ENCODE measurements at regions not wholly inside any gene's neighbourhood (a gene's known extent, or its start where the extent isn't known, plus 50 kb on each side); places are given as distances from the start of the nearest gene placed in this dataset.

- intact Hi-C loops (cut with DNase I) = no loop called here
- no peak for TF ChIP-seq CTCF (IDR thresholded peaks at IDR 0.05)
- no peaks in the 10 kb centered on the region for H3K27me3 ChIP-seq (ENCODE audit: insufficient read depth in 3 of 3, low read length in 2 of 3)
- no peak for ATAC-seq
- H3K9me3 ChIP-seq = no peaks in the 10 kb centered on the region
- no peaks in the 10 kb centered on the region for H3K4me1 ChIP-seq
- H3K27ac ChIP-seq = no peak overlapping the region
- no peaks in the 10 kb centered on the region for H3K36me3 ChIP-seq (ENCODE audit: insufficient read depth in 1 of 2, low read depth in 1 of 2)
- DNase-seq = no peak
- H3K4me3 ChIP-seq = no peak overlapping the region
Measured at GRCh38 chr2:182589121-182589520, 126.9 kb upstream of the DNAJC10 start.

- H3K36me3 ChIP-seq (ENCODE audit: insufficient read depth in 1 of 2, low read depth in 1 of 2) = no peaks in the 10 kb centered on the region
- WGBS, 3 donors = 19 to 36% (median 29%) methylated on average over 1 of the region's 1 CpG
- no peak for TF ChIP-seq CTCF (IDR thresholded peaks at IDR 0.05)
- H3K4me1 ChIP-seq = no peaks in the 10 kb centered on the region
- ATAC-seq (no peak), DNase-seq (no peak)
- H3K9me3 ChIP-seq = no peaks in the 10 kb centered on the region
- intact Hi-C loops (cut with DNase I) = no loop called here
- H3K4me3 ChIP-seq = no peak overlapping the region
- no peak overlapping the region for H3K27ac ChIP-seq
- no peaks in the 10 kb centered on the region for H3K27me3 ChIP-seq (ENCODE audit: insufficient read depth in 3 of 3, low read length in 2 of 3)
Measured at GRCh38 chr2:182591774-182592173, 124.3 kb upstream of the DNAJC10 start.

GRCh38 chr2:182592691-182593393 lies 123.2 kb upstream of the DNAJC10 start:
- Histone ChIP-seq H3K4me1 (no peaks in the 10 kb centered on the region), H3K9me3 (no peaks in the 10 kb centered on the region), H3K27ac (no peak overlapping the region), H3K36me3 (ENCODE audit: insufficient read depth in 1 of 2, low read depth in 1 of 2) (no peaks in the 10 kb centered on the region), H3K4me3 (no peak overlapping the region), H3K27me3 (ENCODE audit: insufficient read depth in 3 of 3, low read length in 2 of 3) (no peaks in the 10 kb centered on the region)
- TF ChIP-seq CTCF (IDR thresholded peaks at IDR 0.05) = no peak
- 76 to 85% (median 81%) methylated on average over 4 of the region's 4 CpGs for WGBS, 3 donors
- ATAC-seq (no peak), DNase-seq (no peak)
- intact Hi-C loops (cut with DNase I) = no loop called here

- H3K4me3 ChIP-seq = no peak overlapping the region
- no peaks in the 10 kb centered on the region for H3K4me1 ChIP-seq
- intact Hi-C loops (cut with DNase I) = no loop called here
- H3K27ac ChIP-seq = no peak overlapping the region
- H3K27me3 ChIP-seq (ENCODE audit: insufficient read depth in 3 of 3, low read length in 2 of 3) = no peaks in the 10 kb centered on the region
- H3K36me3 ChIP-seq (ENCODE audit: insufficient read depth in 1 of 2, low read depth in 1 of 2) = no peaks in the 10 kb centered on the region
- ATAC-seq (no peak), DNase-seq (no peak)
- H3K9me3 ChIP-seq = no peaks in the 10 kb centered on the region
- TF ChIP-seq CTCF (IDR thresholded peaks at IDR 0.05) = no peak
- WGBS, 3 donors = 44 to 56% (median 54%) methylated on average over 3 of the region's 3 CpGs
Measured at GRCh38 chr2:182593394-182593975, 122.6 kb upstream of the DNAJC10 start.

GRCh38 chr2:182594286-182594685 lies 121.8 kb upstream of the DNAJC10 start:
- no peak for DNase-seq
- H3K36me3 ChIP-seq (ENCODE audit: insufficient read depth in 1 of 2, low read depth in 1 of 2) = no peaks in the 10 kb centered on the region
- TF ChIP-seq CTCF (IDR thresholded peaks at IDR 0.05) = no peak
- H3K4me3 ChIP-seq = no peak overlapping the region
- WGBS, 3 donors = 95 to 98% (median 97%) methylated on average over 1 of the region's 1 CpG
- intact Hi-C loops (cut with DNase I) = no loop called here
- H3K4me1 ChIP-seq = no peaks in the 10 kb centered on the region
- H3K27ac ChIP-seq = no peak overlapping the region
- H3K27me3 ChIP-seq (ENCODE audit: insufficient read depth in 3 of 3, low read length in 2 of 3) = no peaks in the 10 kb centered on the region
- ATAC-seq = no peak
- no peaks in the 10 kb centered on the region for H3K9me3 ChIP-seq

Data from psoas muscle (tissue), 7 donors.